ENCODE measurements at regions not wholly inside any gene's neighbourhood (a gene's known extent, or its start where the extent isn't known, plus 50 kb on each side); places are given as distances from the start of the nearest gene placed in this dataset.

DNA sequence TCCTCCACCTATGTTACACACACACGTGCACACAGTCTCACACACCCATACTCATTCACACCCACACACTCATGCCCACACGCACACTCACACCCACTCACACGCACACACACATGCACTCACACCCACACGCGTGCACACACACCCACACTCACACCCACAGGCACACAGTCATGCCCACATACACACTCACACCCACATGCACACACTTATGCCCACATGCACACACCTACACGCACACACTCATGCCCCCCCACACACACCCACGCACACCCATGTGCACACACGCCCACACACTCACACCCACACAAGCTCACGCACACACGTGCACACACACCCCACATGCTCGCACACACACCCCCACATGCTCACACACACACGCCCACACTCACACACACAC is 140.0 kb downstream of the F11 start:
- H3K4me3 Mint-ChIP-seq = no peak overlapping the region

GRCh38 chr4:186404562-186405134 is 138.7 kb downstream of the F11 start:
- no peak overlapping the region for H3K4me3 Mint-ChIP-seq
- no peak overlapping the region for H3K4me3 ChIP-seq (ENCODE audit: low read length)
- no peaks in the 10 kb centered on the region for H3K36me3 ChIP-seq (ENCODE audit: control insufficient read depth, insufficient read depth, low read length)
- TF ChIP-seq, protein P1, sequence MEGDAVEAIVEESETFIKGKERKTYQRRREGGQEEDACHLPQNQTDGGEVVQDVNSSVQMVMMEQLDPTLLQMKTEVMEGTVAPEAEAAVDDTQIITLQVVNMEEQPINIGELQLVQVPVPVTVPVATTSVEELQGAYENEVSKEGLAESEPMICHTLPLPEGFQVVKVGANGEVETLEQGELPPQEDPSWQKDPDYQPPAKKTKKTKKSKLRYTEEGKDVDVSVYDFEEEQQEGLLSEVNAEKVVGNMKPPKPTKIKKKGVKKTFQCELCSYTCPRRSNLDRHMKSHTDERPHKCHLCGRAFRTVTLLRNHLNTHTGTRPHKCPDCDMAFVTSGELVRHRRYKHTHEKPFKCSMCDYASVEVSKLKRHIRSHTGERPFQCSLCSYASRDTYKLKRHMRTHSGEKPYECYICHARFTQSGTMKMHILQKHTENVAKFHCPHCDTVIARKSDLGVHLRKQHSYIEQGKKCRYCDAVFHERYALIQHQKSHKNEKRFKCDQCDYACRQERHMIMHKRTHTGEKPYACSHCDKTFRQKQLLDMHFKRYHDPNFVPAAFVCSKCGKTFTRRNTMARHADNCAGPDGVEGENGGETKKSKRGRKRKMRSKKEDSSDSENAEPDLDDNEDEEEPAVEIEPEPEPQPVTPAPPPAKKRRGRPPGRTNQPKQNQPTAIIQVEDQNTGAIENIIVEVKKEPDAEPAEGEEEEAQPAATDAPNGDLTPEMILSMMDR (conservative IDR thresholded peaks at IDR 0.05) = no peak
- no peaks in the 10 kb centered on the region for H3K4me1 ChIP-seq (ENCODE audit: control insufficient read depth, insufficient read depth, low read length)
- no peaks in the 10 kb centered on the region for H3K36me3 Mint-ChIP-seq (ENCODE audit: low read depth)
- no peak for DNase-seq
- no peak overlapping the region for H3K27ac Mint-ChIP-seq
- no peaks in the 10 kb centered on the region for H3K4me1 Mint-ChIP-seq
- no peaks in the 10 kb centered on the region for H3K27me3 Mint-ChIP-seq (ENCODE audit: insufficient read depth)
- WGBS, 2 experiments (ENCODE audit: insufficient coverage in 1 of 2, insufficient read length in 1 of 2) = 87% methylated on average over 5 to 6 of the region's 6 CpGs
- H3K9me3 ChIP-seq (ENCODE audit: control insufficient read depth, low read length) = no peaks in the 10 kb centered on the region
- H3K27me3 ChIP-seq (ENCODE audit: control insufficient read depth, insufficient read depth, low read length, poor library complexity, severe bottlenecking) = no peaks in the 10 kb centered on the region
- no peak overlapping the region for H3K27ac ChIP-seq (ENCODE audit: low read depth, low read length)
- H3K9me3 Mint-ChIP-seq = peaks cover 9% of the 10 kb centered on the region
- H3K9ac ChIP-seq (ENCODE audit: extremely low read depth, low read length, poor library complexity, severe bottlenecking) = no peak overlapping the region

More for the DNA sequence above, 140.0 kb downstream of the F11 start:
- no peaks in the 10 kb centered on the region for H3K4me1 ChIP-seq (ENCODE audit: control insufficient read depth, insufficient read depth, low read length)
- no peaks in the 10 kb centered on the region for H3K27me3 ChIP-seq (ENCODE audit: control insufficient read depth, insufficient read depth, low read length, poor library complexity, severe bottlenecking)
- no peaks in the 10 kb centered on the region for H3K36me3 Mint-ChIP-seq (ENCODE audit: low read depth)
- WGBS, 2 experiments (ENCODE audit: insufficient coverage in 1 of 2, insufficient read length in 1 of 2) = 83 to 86% methylated on average over 5 to 12 of the region's 12 CpGs
- H3K27me3 Mint-ChIP-seq (ENCODE audit: insufficient read depth) = no peaks in the 10 kb centered on the region
- DNase-seq = no peak
- TF ChIP-seq, protein P1 (conservative IDR thresholded peaks at IDR 0.05) = no peak
- H3K27ac ChIP-seq (ENCODE audit: low read depth, low read length) = no peak overlapping the region
- H3K9ac ChIP-seq (ENCODE audit: extremely low read depth, low read length, poor library complexity, severe bottlenecking) = no peak overlapping the region
- no peaks in the 10 kb centered on the region for H3K9me3 ChIP-seq (ENCODE audit: control insufficient read depth, low read length)
- H3K4me1 Mint-ChIP-seq = no peaks in the 10 kb centered on the region
- peaks cover 9% of the 10 kb centered on the region for H3K9me3 Mint-ChIP-seq
- no peak overlapping the region for H3K4me3 ChIP-seq (ENCODE audit: low read length)
- H3K36me3 ChIP-seq (ENCODE audit: control insufficient read depth, insufficient read depth, low read length) = no peaks in the 10 kb centered on the region
- H3K27ac Mint-ChIP-seq = no peak overlapping the region

DNA sequence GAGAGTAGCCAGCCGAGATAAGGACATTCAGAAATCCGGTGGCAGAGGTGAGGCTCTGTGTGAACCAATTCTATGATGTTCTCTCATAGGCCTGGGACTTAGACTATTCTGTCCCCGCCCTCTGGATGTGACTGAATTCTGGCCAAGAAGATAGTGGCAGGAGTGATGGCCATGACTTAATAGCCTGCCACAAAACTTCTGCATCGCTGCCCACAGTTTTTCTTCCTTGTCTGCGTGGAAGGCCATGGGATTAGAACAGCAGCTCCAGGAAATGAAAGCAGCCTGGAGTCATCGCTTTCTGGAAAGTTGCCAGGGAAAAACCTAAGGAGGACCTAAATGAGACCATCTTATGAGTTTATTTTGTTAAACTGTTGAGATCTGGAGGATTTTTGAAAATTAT is 134.7 kb downstream of the F11 start:
- H3K27ac ChIP-seq (ENCODE audit: low read depth, low read length) = no peak overlapping the region
- no peaks in the 10 kb centered on the region for H3K27me3 ChIP-seq (ENCODE audit: control insufficient read depth, insufficient read depth, low read length, poor library complexity, severe bottlenecking)
- 92 to 96% methylated on average over 6 of the region's 6 CpGs for WGBS, 2 experiments (ENCODE audit: insufficient coverage in 1 of 2, insufficient read length in 1 of 2)
- TF ChIP-seq, protein P1 (conservative IDR thresholded peaks at IDR 0.05) = no peak
- H3K9me3 Mint-ChIP-seq = peaks cover 13% of the 10 kb centered on the region
- no peak overlapping the region for H3K27ac Mint-ChIP-seq
- H3K27me3 Mint-ChIP-seq (ENCODE audit: insufficient read depth) = no peaks in the 10 kb centered on the region
- H3K4me3 ChIP-seq (ENCODE audit: low read length) = no peak overlapping the region
- no peak overlapping the region for H3K4me3 Mint-ChIP-seq
- no peaks in the 10 kb centered on the region for H3K36me3 Mint-ChIP-seq (ENCODE audit: low read depth)
- no peaks in the 10 kb centered on the region for H3K4me1 ChIP-seq (ENCODE audit: control insufficient read depth, insufficient read depth, low read length)
- H3K36me3 ChIP-seq (ENCODE audit: control insufficient read depth, insufficient read depth, low read length) = no peaks in the 10 kb centered on the region
- no peaks in the 10 kb centered on the region for H3K4me1 Mint-ChIP-seq
- DNase-seq = no peak
- H3K9ac ChIP-seq (ENCODE audit: extremely low read depth, low read length, poor library complexity, severe bottlenecking) = no peak overlapping the region
- no peaks in the 10 kb centered on the region for H3K9me3 ChIP-seq (ENCODE audit: control insufficient read depth, low read length)

Measured in endodermal cell (in vitro differentiated cells).